ENCODE measurements at regions not wholly inside any gene's neighbourhood (a gene's known extent, or its start where the extent isn't known, plus 50 kb on each side); places are given as distances from the start of the nearest gene placed in this dataset.
"Not testable (repeated sequence)": the region's sequence is repeated elsewhere in the genome, so short reads cannot be mapped to it uniquely, and the experiment has no call there.

DNA sequence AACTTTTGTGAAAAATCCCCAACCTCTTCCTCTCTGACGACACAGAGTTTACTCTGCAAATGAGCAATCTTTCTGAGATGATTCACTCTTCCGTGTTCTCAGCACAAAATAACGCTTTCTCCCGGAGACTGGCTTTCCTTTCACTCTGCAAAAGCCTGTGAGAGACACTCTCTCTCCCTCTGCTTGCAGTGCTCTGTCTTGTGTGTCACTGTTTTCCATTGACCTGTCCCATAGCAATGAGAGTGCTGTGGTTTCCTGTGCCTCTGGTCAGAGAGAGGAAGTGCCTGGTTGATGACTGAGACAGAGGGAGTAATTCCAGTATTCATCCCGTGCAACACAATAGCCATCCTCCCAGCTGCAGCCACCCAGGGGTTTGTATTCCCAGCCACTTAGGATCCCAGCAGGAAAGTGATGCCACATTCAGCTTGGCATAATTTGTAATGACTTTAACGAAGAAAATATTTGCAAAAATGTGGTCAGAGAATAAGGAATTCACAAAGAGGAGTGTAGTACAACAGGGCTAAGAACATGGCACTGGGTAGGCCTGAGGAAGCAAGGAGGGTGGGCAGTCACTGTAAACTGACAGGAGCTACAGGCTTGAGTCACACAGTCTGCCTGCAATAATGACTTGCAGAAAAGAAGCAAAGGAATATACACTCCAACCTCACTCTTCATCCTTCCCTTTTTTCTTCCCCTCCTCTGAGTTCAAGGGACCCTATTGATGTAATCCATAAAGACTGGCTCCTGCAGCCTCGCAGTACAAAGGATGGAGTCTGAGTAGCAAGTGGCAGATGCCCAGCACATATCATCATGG lies 463.5 kb upstream of the RGMB start:
- DNase-seq (ENCODE audit: low spot score): no peak

DNA sequence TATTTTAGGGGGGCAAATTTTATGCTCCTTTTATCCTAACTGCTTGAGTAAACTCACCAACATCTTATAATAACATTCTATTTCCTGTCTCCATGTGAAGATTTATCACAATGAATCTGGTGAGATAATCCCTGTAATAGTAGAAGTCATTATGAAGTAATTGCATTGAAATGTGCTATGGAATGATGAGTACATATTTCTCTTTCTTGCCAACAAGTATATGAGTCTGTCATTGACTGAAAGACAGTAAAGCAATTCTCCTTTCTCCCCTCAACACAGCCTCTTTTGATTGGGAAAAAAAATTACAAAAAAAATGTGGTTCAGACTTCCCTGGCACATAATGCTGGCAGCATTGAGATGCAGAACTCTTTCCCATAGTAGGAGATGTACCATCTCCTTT lies 459.2 kb upstream of the RGMB start:
- no peak for DNase-seq (ENCODE audit: low spot score)

GRCh38 chr5:98318386-98318785 lies 455.1 kb upstream of the RGMB start:
- no peak for DNase-seq (ENCODE audit: low spot score)

DNA sequence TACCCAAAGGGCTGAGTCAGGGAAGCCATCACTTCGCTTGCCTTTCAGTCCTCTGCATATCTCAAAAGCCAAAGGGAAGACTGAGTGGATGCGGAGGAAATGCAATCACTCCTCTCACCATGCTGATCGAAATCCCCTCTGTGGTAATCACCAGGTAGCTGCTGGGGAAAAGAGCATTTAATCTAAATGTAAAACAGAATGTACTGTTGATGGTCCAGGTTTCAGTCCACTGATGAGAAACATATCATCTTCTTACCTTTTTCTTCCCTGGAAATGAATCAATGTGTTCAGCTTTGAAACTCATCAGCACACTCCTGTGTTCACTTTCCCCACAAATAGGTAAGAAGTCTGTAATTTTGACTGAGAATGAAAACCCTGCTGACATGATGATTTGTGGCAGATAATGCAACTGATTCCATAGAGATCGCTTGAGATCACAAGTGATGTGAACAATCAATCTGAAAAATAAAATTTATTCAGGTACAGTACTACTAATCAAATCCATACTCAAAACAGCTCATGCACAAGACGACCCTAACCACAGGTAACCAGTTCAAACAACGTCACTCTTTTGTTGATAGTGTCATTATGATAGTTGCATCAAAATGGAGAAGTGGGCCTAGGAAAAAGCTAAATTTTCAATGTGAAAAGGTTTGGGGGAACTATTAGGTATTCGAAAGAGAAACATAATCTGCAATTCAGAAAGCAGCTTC lies 454.0 kb upstream of the RGMB start:
- DNase-seq (ENCODE audit: low spot score): no peak

DNA sequence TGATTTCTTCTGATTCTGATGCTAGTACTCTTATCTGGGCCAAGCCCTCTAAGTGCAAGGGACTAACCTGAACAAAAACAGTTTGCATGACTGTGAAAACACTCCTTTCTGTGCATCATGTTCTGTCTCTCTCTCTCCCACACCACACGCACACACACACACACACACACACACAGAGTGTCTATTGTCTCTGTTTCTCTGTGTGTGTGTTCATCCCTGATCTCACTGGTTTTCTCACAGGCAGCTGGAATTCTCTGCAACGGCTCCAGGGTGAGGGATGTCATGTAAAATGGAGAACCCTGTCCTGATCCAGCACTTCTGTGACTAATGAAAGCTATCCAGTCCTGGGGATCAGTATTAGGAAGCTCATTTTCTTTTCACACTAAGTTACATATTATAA lies 453.1 kb upstream of the RGMB start:
- DNase-seq (ENCODE audit: low spot score): no peak

- DNase-seq (ENCODE audit: low spot score): no peak
Observed at GRCh38 chr5:98321361-98321760, 452.1 kb upstream of the RGMB start.

DNA sequence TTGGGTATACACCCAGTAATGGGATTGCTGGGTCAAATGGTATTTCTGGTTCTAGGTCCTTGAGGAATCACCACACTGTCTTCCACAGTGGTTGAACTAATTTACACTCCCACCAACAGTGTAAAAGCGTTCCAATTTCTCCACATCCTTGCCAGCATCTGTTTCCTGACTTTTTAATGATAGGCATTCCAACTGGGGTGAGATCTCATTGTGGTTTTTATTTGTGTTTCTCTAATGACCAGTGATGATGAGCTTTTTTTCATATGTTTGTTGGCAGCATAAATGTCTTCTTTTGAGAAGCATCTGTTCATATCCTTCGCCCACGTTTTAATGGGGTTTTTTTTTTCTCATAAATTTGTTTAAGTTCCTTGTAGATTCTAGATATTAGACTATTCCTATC lies 448.3 kb upstream of the RGMB start:
- not testable (repeated sequence) for DNase-seq (ENCODE audit: low spot score)

- DNase-seq (ENCODE audit: low spot score): no peak
Observed at GRCh38 chr5:98328015-98328414, 445.4 kb upstream of the RGMB start.

GRCh38 chr5:98330871-98331270 lies 442.6 kb upstream of the RGMB start:
- DNase-seq (ENCODE audit: low spot score): no peak

DNA sequence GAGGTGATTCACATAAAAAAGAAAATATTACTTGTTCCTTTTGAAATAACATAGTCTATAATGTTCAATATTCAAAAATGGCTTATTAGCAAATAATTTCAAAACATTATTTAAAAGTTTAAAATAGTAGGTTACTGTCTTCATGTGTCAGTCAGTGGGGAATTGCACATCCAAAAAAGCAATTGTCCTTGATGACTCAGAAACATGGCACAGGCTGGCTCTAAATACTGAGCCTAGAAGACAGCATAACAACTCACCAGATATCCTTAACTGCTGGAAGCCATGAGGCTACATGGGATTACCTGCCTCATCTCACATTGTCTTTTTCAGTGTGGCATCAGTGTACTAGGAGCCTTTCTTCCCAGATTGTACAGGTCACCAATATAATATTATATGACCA lies 439.5 kb upstream of the RGMB start:
- no peak for DNase-seq (ENCODE audit: low spot score)

- no peak for DNase-seq (ENCODE audit: low spot score)
Observed at GRCh38 chr5:98334946-98335345, 438.5 kb upstream of the RGMB start.

- DNase-seq (ENCODE audit: low spot score): no peak
Observed at GRCh38 chr5:98339141-98339848, 434.2 kb upstream of the RGMB start.

DNA sequence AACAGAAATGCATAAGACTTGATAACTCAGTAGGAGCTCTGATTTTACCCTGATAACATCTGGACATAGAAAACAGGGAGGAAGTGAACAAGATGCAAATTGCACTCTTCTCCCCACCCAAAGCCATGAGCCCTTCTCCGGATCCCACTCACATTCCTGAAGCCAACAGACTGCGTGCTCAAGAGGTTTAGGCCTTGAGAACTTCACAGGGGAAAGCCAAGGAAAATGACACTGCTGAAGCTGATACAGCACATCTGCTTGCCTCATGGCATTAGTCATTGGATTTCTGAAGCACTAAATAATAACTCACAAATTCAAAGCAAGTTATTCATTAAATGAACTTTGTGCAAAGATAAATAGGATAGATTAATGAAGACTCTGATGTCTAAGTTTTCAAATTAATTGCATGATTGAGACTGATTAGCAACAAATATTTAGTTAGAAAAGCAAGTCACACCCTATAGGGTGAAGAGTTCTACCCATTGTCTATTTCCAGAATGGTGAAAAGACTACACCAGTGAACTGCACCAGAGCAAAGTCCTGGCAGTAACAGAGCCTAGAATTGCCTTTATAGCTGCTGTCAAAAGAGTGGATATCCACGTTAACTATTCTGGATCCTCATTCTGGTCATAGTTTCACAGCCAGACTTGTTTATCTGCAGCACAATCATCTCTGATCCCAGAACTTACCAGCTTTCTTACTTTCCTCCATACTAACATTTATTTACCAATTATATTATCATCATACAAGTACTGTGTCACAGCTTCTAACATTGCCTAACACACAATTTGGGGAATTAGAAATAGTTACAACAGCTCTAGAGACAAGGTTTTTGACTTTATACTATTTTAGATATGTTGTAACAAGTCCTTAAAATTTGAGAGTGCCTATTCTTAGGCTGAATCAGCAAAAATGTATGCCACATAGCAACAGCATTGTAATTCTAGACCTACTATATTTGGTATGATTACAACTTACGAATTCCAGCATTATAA lies 432.1 kb upstream of the RGMB start:
- DNase-seq (ENCODE audit: low spot score): no peak

GRCh38 chr5:98342958-98343660 lies 430.4 kb upstream of the RGMB start:
- DNase-seq (ENCODE audit: low spot score): not testable (repeated sequence)

GRCh38 chr5:98349251-98349989 lies 424.0 kb upstream of the RGMB start:
- DNase-seq (ENCODE audit: low spot score): peak; percentile 34

GRCh38 chr5:98349990-98350365 lies 423.5 kb upstream of the RGMB start:
- no peak for DNase-seq (ENCODE audit: low spot score)

DNA sequence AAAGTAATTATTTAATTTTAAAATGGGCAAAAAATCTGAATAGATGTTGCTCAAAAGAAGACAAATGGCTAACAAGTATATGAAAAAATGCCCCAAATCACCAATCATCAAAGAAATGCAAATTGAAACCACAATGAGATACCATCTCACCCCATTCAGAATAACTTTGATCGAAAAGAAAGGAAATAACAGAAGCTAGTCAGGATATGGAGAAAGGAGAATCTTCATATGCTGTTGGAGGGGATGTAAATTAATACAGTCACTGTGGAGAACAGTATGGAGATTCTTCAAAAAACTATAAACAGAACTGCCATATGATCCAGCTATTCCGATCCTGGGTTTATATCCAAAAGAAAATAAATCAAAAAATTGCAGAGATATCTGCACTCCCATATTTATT lies 418.5 kb upstream of the RGMB start:
- no peak for DNase-seq (ENCODE audit: low spot score)

DNA sequence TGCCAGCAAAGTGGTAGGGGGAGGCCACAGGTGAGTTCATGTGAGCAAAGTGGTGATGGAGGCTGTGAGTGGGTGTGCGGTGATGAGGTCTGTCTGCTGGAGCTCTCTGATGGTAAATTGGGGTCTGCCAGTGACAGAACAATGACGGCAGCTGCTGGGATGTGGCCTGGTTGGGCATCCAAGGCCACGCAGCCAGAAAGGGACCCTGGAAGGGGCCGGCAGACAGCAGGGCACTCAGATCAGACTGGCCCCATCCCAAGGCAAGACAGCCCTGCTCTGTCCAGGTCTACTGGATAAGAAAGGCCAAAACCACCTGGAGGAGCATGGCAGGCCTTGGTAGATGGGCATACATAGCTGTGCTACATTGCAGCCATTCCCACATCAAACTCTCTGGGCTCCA lies 412.9 kb upstream of the RGMB start:
- DNase-seq (ENCODE audit: low spot score): no peak

GRCh38 chr5:98363157-98363556 lies 410.3 kb upstream of the RGMB start:
- DNase-seq (ENCODE audit: low spot score): no peak

DNA sequence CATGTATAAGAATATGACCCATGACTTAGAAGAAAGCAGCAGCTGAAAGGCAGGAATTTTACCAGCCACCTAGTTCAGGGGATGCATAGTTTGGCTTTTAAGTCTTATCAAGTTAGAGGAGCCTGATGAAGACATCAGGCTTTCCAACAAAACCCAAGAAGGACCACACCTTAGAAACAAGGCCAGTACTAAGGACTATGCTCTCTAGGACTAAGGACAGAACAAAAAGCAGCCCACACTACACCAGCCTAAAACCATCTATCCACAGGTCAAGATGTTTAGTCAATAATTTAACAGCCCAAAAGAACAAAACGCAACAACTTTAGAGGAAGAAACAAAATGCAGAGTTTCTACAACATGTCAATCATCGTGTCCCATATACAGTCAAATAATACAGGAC lies 408.9 kb upstream of the RGMB start:
- DNase-seq (ENCODE audit: low spot score): no peak

- DNase-seq (ENCODE audit: low spot score): no peak
Observed at GRCh38 chr5:98365126-98365525, 408.3 kb upstream of the RGMB start.
